AG08396 (cell line): ENCODE measurements at regions not wholly inside any gene's neighbourhood (a gene's known extent, or its start where the extent isn't known, plus 50 kb on each side); places are given as distances from the start of the nearest gene placed in this dataset.
"Not testable (repeated sequence)": the region's sequence is repeated elsewhere in the genome, so short reads cannot be mapped to it uniquely, and the experiment has no call there.

Experiments
- DNase-seq: peaks from one replicate; pipeline ENCODE4 v3.0.0; 2012; ENCODE audit warnings: low spot score, mixed read lengths

- DNase-seq = no peak
Measured at GRCh38 chr6:144615870-144616269, 330.7 kb downstream of the UTRN start.

DNA sequence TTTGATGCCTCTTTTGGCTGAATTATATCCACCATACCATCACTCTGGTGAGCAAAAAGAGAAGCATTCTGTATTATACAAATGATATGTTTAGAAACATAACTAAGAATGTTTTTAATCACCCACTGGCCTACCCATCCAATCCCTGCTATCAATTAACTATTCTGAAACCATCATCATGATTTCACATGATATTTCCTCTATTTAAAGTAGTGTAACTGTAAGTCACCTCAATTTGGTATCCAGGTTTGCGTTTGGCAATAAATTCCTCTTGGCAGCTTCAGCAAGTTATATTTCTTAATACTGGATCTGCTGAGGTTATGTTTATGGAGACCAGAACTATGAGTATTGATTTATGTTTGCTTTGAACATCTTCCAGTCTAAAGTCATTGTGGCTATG, 332.1 kb downstream of the UTRN start:
- DNase-seq = no peak

DNA sequence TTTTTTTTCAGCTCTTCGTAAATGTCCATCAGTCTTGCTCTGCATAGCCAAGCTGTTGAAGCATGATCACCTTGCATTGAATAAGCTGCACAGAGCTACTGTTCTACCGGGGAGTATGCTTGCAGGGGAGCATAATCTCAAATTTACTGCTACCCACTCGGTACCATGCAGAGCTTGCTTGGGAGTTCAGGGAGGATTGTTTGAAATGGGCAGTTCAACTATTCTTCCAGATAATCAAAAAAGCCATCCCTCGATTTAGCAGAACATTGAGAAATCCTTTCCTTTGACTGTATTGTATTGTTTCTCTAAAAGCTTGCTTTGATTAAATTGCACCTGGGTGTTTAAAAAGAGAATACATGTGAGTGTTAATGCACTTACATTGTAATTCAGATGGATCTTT, 332.6 kb downstream of the UTRN start:
- no peak for DNase-seq

- no peak for DNase-seq
Measured at GRCh38 chr6:144619966-144620365, 334.8 kb downstream of the UTRN start.

DNA sequence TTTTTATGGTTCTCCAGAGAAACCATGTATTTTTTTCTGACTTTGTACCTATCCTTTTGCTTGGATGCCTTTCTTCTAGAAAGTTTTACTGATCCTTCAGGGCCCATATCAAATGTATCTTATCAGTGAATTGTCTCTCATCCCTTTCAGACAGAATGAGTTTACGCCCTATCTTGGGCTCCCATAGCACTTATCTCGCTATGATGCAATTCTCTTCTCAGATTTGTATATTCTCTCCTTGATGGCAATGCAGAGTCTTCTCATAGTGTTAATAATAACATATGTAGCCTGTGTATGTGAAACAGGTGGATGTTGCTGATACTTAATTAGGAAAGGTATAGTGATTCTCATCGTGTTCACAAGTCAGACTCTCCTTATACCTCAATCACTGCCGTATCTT, 336.2 kb downstream of the UTRN start:
- no peak for DNase-seq

DNA sequence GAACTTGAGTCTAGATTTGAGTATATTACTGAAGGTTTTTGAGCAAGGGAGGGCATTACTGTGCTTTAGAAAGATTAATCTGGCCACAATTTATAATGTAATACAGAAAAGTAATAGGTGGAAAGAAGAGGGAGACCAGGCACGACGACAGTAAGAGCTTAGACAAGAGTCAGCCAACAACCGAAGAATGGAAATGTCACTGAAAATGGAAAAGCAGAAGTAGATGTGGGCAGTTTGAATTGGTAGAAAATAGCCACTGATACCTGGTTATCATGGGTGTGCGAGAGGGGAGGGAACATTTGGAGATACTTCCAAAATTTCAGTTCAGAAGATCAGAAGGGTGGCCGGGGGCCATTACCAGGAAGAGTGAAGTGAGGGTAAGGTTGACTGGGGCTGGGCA, 339.1 kb downstream of the UTRN start:
- DNase-seq = no peak

GRCh38 chr6:144624716-144625115, 339.6 kb downstream of the UTRN start:
- DNase-seq = no peak

DNA sequence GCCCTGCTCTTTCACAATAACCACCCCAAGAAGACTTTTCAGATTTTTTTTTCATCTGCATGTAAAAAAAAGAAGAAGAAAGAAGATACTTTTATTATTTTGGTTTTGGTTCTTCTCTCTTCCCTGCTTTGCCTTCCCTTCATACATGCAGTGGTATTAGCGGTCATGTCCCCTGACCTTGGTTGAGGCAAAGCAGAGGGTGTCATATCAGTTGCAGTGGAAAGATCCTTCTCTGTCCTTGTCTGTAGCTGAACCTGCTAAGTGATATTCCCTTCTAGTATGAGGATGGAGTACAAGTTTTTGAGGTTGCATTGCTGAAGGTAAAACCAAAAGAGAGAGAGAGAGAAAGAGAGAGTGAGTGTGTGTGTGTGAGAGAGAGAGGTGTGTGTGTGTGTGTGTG, 345.7 kb downstream of the UTRN start:
- DNase-seq = no peak

GRCh38 chr6:144632266-144632665, 347.1 kb downstream of the UTRN start:
- no peak for DNase-seq

DNA sequence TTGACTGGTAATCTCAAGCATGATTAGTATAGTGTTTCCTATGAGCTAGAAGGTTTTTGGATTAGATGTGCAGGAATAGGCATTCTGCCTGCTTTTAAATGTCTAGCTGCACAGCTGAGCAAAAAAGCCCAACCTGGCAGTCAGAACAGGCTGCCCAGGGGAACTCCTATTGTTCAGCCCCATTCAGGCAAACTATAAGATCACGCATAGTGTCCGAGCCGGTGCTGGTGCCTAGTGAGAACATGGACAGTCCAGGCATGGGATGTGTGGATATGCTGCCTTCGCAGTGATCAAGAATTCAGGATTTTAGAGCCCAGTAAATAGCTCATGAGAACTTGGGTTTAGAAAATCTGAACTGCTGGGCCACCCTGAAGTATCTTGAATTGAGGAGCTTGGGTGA, 348.8 kb downstream of the UTRN start:
- DNase-seq = no peak

GRCh38 chr6:144634371-144634770, 349.2 kb downstream of the UTRN start:
- no peak for DNase-seq

DNA sequence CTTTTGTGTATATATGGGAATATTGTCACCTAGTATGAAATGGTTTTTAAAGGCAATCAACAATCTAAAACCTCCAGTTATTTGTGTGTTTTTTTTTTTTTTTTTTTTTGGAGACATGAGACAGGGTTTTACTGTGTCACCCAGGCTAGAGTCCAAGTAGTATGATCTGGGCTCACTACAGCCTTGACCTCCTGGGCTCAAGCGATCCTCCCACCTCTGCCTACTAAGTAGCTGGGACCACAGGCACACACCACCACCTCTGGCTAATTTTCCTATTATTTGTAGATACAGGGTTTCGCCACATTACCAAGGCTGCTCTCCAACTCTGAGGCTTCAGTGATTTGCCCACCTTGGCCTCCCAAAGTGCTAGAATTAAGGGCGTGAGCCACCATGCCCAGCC, 349.9 kb downstream of the UTRN start:
- DNase-seq = no peak

GRCh38 chr6:144636025-144636424, 350.9 kb downstream of the UTRN start:
- DNase-seq = not testable (repeated sequence)

DNA sequence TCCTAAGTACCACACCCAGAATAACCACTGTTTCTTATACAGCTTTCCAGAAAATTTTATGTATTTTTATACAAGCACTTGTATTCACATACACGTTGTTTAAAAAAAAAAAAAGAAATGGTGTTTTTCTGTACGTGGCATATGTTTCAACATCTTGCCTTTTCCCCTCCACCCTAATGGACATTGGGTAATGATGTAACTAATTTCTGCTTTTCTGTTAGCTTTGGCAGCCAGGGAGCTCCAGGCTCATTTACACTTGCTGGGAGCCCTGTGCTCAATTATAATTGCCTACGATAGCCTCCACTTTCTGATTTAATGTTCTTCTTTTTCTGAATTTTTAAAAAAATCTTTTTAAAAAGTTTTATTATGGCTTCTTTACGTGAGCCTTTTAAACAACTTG, 352.4 kb downstream of the UTRN start:
- no peak for DNase-seq

DNA sequence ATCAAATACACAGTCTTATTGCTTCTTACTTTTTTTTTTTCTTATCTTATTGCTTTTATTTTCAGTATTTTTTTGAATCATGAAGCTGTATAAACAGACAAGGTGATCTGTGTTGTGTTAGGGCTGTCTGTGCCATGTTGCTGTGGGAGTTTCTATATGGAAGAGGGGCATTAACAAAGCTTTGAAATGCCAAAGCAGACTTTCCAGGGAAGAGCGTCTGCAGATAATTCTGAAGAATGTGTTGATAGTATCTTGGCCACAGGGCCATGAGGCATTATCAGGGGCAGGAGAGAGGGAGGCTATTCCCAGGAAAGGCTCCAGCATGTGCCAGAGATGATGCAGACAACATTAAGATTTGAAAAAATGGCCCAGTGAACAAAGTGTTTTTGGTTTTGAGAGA, 354.5 kb downstream of the UTRN start:
- DNase-seq = no peak

DNA sequence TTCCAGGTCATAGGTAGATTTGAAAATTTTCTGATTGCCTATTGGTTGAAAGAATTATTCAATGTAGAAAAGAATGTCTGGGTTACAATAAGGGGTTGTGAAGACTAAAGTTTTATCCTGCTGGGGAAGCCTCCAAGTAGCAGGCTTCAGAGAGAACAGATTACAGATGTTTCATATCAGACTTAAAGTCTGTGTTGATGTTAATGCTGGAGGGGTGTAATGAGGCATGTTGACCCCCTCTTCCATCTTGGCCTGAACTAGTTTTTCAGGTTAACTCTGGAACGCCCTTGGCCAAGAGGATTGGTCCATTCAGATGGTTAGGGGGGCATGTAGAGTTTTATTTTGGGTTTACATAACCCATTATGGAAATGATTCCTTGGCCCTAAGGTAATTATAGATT, 356.2 kb downstream of the UTRN start:
- no peak for DNase-seq

DNA sequence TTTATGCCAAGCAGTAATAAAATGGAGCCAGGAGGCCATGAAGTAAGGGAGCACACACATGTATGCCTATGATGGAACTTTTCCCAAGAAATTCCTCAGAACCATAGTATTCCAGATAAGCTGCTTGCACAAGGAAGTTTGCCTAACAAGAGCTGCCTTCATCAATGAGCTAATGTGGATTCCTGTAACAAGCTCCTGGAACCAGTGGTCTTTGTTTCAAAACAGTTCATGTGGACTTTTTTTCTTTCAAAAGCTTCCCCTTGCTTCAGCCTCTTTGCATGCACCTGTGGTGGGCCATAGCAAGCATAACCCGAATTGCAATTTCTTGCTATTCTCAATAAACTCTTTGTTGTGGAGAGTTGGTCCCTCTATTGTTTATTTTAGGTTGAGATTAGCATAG, 359.6 kb downstream of the UTRN start:
- no peak for DNase-seq

DNA sequence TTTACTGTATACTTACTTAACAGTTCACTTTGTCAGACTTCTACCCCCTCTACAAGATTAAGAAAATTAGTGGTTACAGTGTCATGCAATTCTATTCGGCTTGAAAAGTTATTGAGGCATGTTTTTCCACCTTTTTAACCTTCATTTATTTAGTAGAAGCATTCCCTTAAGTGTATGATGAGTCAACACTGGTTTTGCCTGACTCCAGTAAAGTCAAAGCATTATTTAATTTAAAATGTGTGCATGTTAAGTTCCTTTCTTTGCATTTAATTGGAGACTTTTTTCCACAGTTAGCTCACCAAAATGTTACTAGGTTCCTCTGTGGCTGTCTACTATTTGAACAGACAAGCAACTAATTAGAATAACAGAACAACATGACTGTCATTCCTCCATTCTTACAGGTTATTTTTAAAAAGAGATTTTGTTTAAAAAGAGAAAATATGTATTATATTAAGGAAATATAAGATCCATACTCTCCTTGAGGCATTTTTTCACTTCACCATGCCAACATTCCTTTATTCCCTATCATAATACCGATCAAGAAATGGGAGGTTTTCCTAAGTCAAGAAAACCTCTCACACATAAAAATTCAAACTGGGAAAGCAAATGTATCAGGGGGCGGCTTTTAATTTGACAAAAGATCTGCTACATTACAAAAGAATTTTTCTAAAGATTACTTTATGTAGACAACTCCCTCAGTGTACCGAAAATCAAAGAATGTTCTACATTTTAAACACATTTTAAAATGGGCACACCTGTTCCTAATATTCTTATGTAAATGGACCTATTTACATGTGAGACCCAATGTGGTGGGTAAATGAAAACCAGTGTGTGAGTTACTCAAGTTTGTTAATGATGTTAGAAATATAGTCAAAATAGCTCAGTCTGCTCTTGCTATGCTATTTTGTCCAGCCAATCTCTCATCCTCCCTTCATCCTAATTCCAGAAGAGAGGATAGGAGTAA, 361.2 kb downstream of the UTRN start:
- no peak for DNase-seq

DNA sequence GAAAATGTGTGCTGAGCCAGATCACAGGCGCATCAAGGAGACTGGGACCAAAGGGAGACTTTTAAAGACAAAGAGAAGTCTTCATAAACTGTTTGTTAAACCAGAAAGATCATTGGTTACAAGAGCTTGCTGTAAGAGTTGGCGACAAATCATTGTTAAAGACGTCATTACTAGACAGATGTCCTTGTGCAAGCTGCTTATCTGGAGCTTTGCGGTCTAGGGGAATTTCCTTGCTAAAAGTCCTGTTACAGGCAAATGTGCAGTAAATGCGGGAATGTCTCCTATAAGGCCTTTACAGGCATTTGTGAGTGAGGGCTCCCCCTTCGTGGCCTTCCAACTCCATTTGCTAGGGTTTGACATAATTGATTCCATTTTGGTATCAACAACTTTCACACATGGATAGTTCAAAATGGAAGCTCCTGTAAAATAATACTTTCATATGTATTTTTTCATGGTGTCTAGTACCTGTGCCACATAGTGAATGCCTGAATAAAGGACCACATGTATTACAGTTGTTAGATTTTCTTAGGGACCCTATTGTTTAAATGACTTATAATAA, 362.4 kb downstream of the UTRN start:
- DNase-seq = no peak

DNA sequence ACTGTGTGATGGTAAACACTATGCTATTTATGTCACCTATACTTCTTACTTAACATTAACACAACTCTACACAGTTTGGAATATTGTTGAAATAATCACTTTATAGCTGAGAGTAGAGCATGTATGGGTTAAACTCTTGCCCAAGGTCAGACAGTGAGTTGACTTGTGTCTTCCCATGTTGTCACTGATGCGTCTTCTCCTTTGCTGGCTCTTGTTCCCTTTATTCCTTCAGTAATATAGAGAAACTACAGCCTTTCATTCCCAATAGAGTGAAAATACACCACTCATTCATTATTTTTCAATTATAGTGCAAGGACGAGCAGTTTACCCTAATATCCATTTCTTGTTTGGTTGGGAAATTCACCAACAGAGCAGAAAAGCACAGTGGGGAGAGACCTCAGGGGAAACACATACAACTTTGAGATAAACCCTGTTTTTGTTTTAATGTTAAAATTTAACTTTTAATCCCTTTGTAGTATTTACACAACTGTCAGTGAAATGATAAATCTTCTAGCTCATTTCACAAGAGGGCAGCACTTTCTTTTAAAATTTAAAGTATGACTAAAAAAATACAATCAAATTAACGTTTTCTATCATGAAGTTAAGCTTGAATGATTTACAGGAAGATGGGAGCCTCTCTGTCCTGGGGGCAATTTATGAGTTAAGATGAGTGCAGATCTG, 363.0 kb downstream of the UTRN start:
- DNase-seq = no peak

GRCh38 chr6:144649085-144649484, 363.9 kb downstream of the UTRN start:
- DNase-seq = no peak

DNA sequence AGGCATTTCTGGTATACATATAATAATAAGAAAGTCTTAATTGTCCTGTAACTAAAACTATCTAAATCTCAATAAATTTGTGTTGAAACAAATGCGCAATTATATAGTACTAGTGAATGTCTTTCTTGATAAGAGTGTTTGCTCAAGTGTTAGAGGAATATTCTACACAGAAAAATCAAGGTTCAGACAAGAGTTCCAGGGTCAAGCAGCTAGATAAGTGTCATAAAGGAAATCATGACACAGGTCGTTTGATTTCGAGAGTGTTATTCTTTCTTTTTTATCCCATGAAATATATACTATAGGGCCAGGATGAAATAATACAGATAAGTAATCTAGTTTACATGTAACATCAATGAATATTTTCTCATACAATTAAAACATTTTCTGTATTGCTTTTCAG, 366.1 kb downstream of the UTRN start:
- no peak for DNase-seq

DNA sequence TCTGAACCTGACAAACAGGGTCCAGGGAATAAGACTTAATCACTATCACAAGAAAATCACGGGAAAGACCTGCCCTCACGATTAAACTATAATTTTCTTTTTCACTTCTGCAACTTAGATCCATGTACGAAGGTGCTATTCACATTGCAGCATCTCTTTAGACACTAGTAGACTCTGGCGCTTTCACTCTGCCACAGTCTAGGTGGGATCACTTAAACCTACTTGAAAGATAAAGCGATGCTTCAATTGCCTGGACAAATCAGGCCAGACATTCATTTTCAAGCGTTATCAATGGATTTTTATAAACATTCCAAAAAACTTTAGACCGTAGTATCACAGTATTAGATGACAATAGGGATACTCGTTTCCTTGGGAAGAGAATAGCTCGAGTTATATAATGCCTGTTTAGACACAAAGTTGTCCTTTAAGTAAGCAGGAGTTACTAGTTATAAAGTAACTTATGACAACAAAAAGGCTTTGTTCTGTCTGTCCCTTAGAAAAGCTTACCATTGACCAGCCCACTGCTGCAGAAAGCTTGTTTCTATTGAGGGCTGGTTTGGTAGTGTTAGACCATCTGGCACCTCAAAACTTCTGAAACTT, 367.3 kb downstream of the UTRN start:
- no peak for DNase-seq
